Testis (tissue), 2 donors: ENCODE measurements at regions not wholly inside any gene's neighbourhood (a gene's known extent, or its start where the extent isn't known, plus 50 kb on each side); places are given as distances from the start of the nearest gene placed in this dataset.
"Not testable (repeated sequence)": the region's sequence is repeated elsewhere in the genome, so short reads cannot be mapped to it uniquely, and the experiment has no call there.

Source experiments
- DNase-seq: peaks from one replicate; pipeline ENCODE4 v3.0.0-alpha.2; 2019
- H3K27ac ChIP-seq, 2 donors: fragments of 200-600 bp; sonication (generic); one replicate each; pipeline ENCODE4 v1.5.1; 2019
- H3K27me3 ChIP-seq: fragments of 200-600 bp; sonication (generic); one replicate; pipeline ENCODE4 v1.5.1; 2019
- H3K36me3 ChIP-seq: fragments of 200-600 bp; sonication (generic); one replicate; pipeline ENCODE4 v1.5.1; 2017; ENCODE audit warnings: low read depth; ENCODE audit errors: missing control alignments
- H3K4me1 ChIP-seq: fragments of 200-600 bp; sonication (generic); one replicate; pipeline ENCODE4 v1.5.1; 2019
- H3K4me3 ChIP-seq, 2 donors: fragments of 200-600 bp; sonication (generic); one replicate each; pipeline ENCODE4 v1.5.1; 2017 to 2019
- H3K9me3 ChIP-seq: fragments of 200-600 bp; sonication (generic); one replicate; pipeline ENCODE4 v1.5.1; 2017
- POLR2A ChIP-seq: fragments of 450-650 bp; IDR thresholded peaks from one replicate; pipeline ENCODE4 v1.6.1; 2017; ENCODE audit warnings: antibody characterized with exemption, mild to moderate bottlenecking, moderate library complexity
- WGBS, 2 donors: methylation state at CpG; one replicate each; pipeline ENCODE4 v1.1.5; 2018; 5-methylcytosine and 5-hydroxymethylcytosine counted together
- intact Hi-C: fragments of 100-400 bp; cut with DNase I; formaldehyde crosslinking; loops from one replicate; pipeline ENCODE4 v1.15.1; 2023; ENCODE audit warnings: low total_unique reads
- TF ChIP-seq, protein P1 (sequence below), 3 experiments: fragments of 450-650 bp in 2 of 3; fragments of 200-600 bp in 1 of 3; sonication (generic) in 1 of 3; IDR thresholded peaks; one replicate each; pipeline ENCODE4 v1.5.1; 2016 to 2019; ENCODE audit warnings: antibody characterized with exemption in 3 of 3, mild to moderate bottlenecking in 2 of 3, moderate library complexity in 1 of 3

DNA sequence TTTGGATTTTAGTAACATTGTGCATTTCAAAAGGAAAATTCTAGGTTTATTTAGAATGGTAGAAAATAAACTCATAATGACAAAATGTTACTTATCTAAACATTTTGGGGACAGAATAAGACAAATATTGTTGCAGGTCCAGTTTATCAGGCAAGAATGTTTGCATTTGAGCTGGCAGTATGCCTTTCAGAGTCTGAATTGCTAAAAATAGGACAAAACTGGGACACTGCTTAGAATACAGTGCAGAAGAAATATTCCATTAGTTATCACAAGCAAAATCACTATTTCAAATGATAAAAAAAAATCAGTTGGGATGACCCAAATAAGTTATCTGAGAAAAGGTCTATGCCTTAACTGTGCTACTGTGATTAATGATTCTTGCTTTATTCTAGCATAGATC, 870.3 kb upstream of the MIR17HG start:
- no peak overlapping the region for H3K27ac ChIP-seq
- H3K36me3 ChIP-seq, result no peaks in the 10 kb centered on the region
- H3K27me3 ChIP-seq, result no peaks in the 10 kb centered on the region
- no peaks in the 10 kb centered on the region for H3K9me3 ChIP-seq
- no peak overlapping the region for H3K4me3 ChIP-seq
- DNase-seq, result peak; percentile 19
- intact Hi-C loops, result no loop called here
- TF ChIP-seq, protein P1, sequence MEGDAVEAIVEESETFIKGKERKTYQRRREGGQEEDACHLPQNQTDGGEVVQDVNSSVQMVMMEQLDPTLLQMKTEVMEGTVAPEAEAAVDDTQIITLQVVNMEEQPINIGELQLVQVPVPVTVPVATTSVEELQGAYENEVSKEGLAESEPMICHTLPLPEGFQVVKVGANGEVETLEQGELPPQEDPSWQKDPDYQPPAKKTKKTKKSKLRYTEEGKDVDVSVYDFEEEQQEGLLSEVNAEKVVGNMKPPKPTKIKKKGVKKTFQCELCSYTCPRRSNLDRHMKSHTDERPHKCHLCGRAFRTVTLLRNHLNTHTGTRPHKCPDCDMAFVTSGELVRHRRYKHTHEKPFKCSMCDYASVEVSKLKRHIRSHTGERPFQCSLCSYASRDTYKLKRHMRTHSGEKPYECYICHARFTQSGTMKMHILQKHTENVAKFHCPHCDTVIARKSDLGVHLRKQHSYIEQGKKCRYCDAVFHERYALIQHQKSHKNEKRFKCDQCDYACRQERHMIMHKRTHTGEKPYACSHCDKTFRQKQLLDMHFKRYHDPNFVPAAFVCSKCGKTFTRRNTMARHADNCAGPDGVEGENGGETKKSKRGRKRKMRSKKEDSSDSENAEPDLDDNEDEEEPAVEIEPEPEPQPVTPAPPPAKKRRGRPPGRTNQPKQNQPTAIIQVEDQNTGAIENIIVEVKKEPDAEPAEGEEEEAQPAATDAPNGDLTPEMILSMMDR (IDR thresholded peaks at IDR 0.05), result no peak
- TF ChIP-seq POLR2A, result no peak
- H3K4me1 ChIP-seq, result no peaks in the 10 kb centered on the region

DNA sequence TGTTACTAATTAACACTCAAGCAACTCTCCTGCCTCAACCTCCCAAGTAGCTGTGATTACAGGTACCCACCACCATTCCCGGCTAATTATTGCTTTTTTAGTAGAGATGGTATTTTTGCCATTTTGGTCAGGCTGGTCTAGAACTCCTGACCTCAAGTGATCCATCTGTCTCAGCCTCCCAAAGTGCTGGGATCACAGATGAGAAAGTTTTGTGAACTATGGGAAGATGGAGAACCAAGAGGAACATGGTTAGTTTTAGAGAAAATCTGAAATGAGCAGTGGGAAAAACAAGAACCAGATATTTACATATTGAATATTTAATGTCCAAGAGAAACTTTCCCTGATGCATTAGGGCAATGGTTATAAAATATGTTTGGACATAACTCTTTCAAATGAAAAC, 863.6 kb upstream of the MIR17HG start:
- Histone ChIP-seq H3K27me3 (no peaks in the 10 kb centered on the region), H3K27ac (no peak overlapping the region), H3K36me3 (no peaks in the 10 kb centered on the region), H3K4me3 (no peak overlapping the region), H3K9me3 (no peaks in the 10 kb centered on the region), H3K4me1 (no peaks in the 10 kb centered on the region)
- DNase-seq, result no peak
- intact Hi-C loops, result no loop called here
- no peak for TF ChIP-seq POLR2A
- TF ChIP-seq, protein P1 (IDR thresholded peaks at IDR 0.05), result no peak
- WGBS, 2 donors, result 81 to 86% methylated on average over 1 of the region's 1 CpG

- no peak for TF ChIP-seq POLR2A
- TF ChIP-seq, protein P1 (IDR thresholded peaks at IDR 0.05), result no peak
Measured at GRCh38 chr13:90485436-90485835, 862.1 kb upstream of the MIR17HG start.

GRCh38 chr13:90492872-90493271, 854.6 kb upstream of the MIR17HG start:
- H3K4me3 ChIP-seq, result no peak overlapping the region
- no peaks in the 10 kb centered on the region for H3K9me3 ChIP-seq
- no peaks in the 10 kb centered on the region for H3K36me3 ChIP-seq
- no peak for DNase-seq
- no peak overlapping the region for H3K27ac ChIP-seq
- TF ChIP-seq POLR2A, result no peak
- TF ChIP-seq, protein P1 (IDR thresholded peaks at IDR 0.05), result no peak
- intact Hi-C loops, result no loop called here
- no peaks in the 10 kb centered on the region for H3K27me3 ChIP-seq
- 91 to 92% methylated on average over 2 of the region's 2 CpGs for WGBS, 2 donors
- H3K4me1 ChIP-seq, result no peaks in the 10 kb centered on the region

More at GRCh38 chr13:90485436-90485835, 862.1 kb upstream of the MIR17HG start:
- H3K27ac ChIP-seq, result no peak overlapping the region
- no peaks in the 10 kb centered on the region for H3K4me1 ChIP-seq
- no peak for DNase-seq
- intact Hi-C loops, result no loop called here
- no peaks in the 10 kb centered on the region for H3K36me3 ChIP-seq
- H3K27me3 ChIP-seq, result no peaks in the 10 kb centered on the region
- H3K4me3 ChIP-seq, result no peak overlapping the region
- H3K9me3 ChIP-seq, result no peaks in the 10 kb centered on the region

DNA sequence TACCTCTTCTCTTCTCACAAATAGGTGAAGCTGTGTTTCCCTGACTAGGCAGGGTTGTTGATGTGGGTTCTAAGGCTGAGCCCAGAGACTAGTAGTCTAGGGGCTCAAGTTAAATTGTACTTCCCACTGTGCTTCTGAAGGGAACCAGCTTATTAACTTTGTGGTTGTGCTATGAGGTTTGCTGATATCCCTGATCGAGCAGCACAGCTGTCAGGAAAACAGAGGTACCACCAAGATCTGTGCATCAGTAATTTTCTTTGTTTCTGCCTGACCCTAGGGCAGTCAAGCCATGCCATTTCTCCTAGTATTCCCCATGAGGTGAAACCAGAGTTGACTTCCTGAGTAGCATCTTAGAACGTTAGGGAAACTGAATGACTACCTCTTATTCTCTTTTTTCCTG, 853.8 kb upstream of the MIR17HG start:
- no peak for DNase-seq
- Histone ChIP-seq H3K4me1 (no peaks in the 10 kb centered on the region), H3K27me3 (no peaks in the 10 kb centered on the region), H3K27ac (no peak overlapping the region), H3K4me3 (no peak overlapping the region), H3K9me3 (no peaks in the 10 kb centered on the region), H3K36me3 (no peaks in the 10 kb centered on the region)
- TF ChIP-seq, protein P1 (IDR thresholded peaks at IDR 0.05), result no peak
- TF ChIP-seq POLR2A, result no peak
- intact Hi-C loops, result no loop called here
- 63 to 88% methylated on average over 2 of the region's 2 CpGs for WGBS, 2 donors

- H3K9me3 ChIP-seq, H3K36me3 ChIP-seq, H3K27me3 ChIP-seq, H3K27ac ChIP-seq, intact Hi-C loops, H3K4me1 ChIP-seq: not testable (repeated sequence)
- DNase-seq, result peak; percentile 28
- WGBS, 2 donors, result 76 to 93% methylated on average over 11 to 27 of the region's 27 CpGs
- peak overlapping the region; percentile 21 to 46 for H3K4me3 ChIP-seq
Measured at GRCh38 chr13:90494849-90495248, 852.6 kb upstream of the MIR17HG start.
